H1 (cell line): ENCODE measurements at regions not wholly inside any gene's neighbourhood (a gene's known extent, or its start where the extent isn't known, plus 50 kb on each side); places are given as distances from the start of the nearest gene placed in this dataset.
A peak's percentile ranks its signal among the peaks of the same experiment; 100 is the strongest.
"Not testable (repeated sequence)": the region's sequence is repeated elsewhere in the genome, so short reads cannot be mapped to it uniquely, and the experiment has no call there.

Source experiments
- CTCF ChIA-PET: fragments of 300-600 bp; sonication (Branson Sonifier 250); formaldehyde crosslinking; loops from one replicate; lab custom pipeline; 2021; ENCODE audit not compliant: partially characterized antibody; lab: Charles Lee
- POLR2A ChIA-PET: fragments of 300-600 bp; sonication (Branson Sonifier 250); formaldehyde crosslinking; loops from one replicate; lab custom pipeline; 2021; ENCODE audit warnings: inconsistent platforms; ENCODE audit not compliant: partially characterized antibody; lab: Charles Lee
- DNase-seq, 2 experiments: peaks; one replicate each; pipeline versions ENCODE4 v3.0.0 to v3.0.0-alpha.2; 2010 to 2022; ENCODE audit warnings: low spot score in 2 of 2, low read depth in 1 of 2, mixed read lengths in 1 of 2
- FAIRE-seq: peaks from 2 replicates; lab custom pipeline; 2011; peaks lifted over from hg19 to GRCh38; lab: Jason Lieb, UNC
- H2AFZ ChIP-seq: 2 replicates; pipeline ENCODE4 v1.8.1; 2012; ENCODE audit warnings: low read length, inconsistent platforms
- H2AK5ac ChIP-seq: 2 replicates; pipeline ENCODE4 v1.6.1; 2013; ENCODE audit warnings: low read depth, low read length
- H2BK120ac ChIP-seq: replicated peaks from 2 replicates; pipeline ENCODE3; 2013; ENCODE audit warnings: low read depth, low read length, inconsistent platforms
- H2BK12ac ChIP-seq: 2 replicates; pipeline ENCODE4 v1.6.1; 2013; ENCODE audit warnings: low read depth, low read length
- H2BK15ac ChIP-seq: 2 replicates; pipeline ENCODE4 v1.6.1; 2013; ENCODE audit warnings: low read length
- H2BK20ac ChIP-seq: 2 replicates; pipeline ENCODE4 v1.6.1; 2013; ENCODE audit warnings: low read length
- H2BK5ac ChIP-seq: 2 replicates; pipeline ENCODE4 v1.6.1; 2013; ENCODE audit warnings: low read depth, low read length
- H3K14ac ChIP-seq: 2 replicates; pipeline ENCODE4 v1.6.1; 2013; ENCODE audit warnings: inconsistent platforms; ENCODE audit not compliant: insufficient read length
- H3K18ac ChIP-seq: 2 replicates; pipeline ENCODE4 v1.6.1; 2013; ENCODE audit warnings: low read length; ENCODE audit errors: extremely low read depth
- H3K23ac ChIP-seq: 2 replicates; pipeline ENCODE4 v1.6.1; 2013; ENCODE audit warnings: inconsistent platforms; ENCODE audit not compliant: insufficient read length
- H3K23me2 ChIP-seq: 2 replicates; pipeline ENCODE4 v1.6.1; 2013; ENCODE audit warnings: low read depth, low read length
- H3K27ac ChIP-seq: 2 replicates; pipeline ENCODE4 v1.6.1; 2011; ENCODE audit warnings: low read depth, low read length, inconsistent platforms
- H3K27me3 ChIP-seq, 4 experiments: replicated peaks in 1 of 4; 1 replicate in 1 of 4; 2 replicates in 3 of 4; pipeline versions ENCODE4 v1.6.1 to v1.8.1; 2011 to 2013; ENCODE audit warnings: low read length in 3 of 4, mild to moderate bottlenecking in 3 of 4, inconsistent platforms in 2 of 4, mixed read lengths in 2 of 4, moderate library complexity in 1 of 4; ENCODE audit not compliant: control insufficient read depth in 3 of 4, insufficient read depth in 3 of 4; ENCODE audit errors: extremely low read depth in 1 of 4
- H3K36me3 ChIP-seq, 4 experiments: 2 replicates each; pipeline versions ENCODE4 v1.6.1 to v1.8.1; 2011 to 2013; ENCODE audit warnings: mild to moderate bottlenecking in 4 of 4, low read length in 3 of 4, moderate library complexity in 2 of 4, control low read depth in 1 of 4, inconsistent platforms in 1 of 4; ENCODE audit not compliant: insufficient read depth in 4 of 4, control insufficient read depth in 2 of 4
- H3K4ac ChIP-seq: replicated peaks from 2 replicates; pipeline ENCODE3; 2013; ENCODE audit warnings: low read length, low read depth, mixed read lengths, inconsistent platforms; ENCODE audit not compliant: insufficient read length
- H3K4me1 ChIP-seq, 4 experiments: replicated peaks in 1 of 4; 1 replicate in 1 of 4; 2 replicates in 3 of 4; pipeline versions ENCODE4 v1.6.1 to v1.8.1; 2011 to 2013; ENCODE audit warnings: low read length in 3 of 4, inconsistent platforms in 2 of 4, mixed read lengths in 1 of 4; ENCODE audit not compliant: insufficient read depth in 4 of 4, control insufficient read depth in 3 of 4
- H3K4me2 ChIP-seq, 2 experiments: 2 replicates each; pipeline versions ENCODE4 v1.6.1 to v1.8.1; 2011 to 2013; ENCODE audit warnings: low read depth in 2 of 2, low read length in 2 of 2, control low read depth in 1 of 2, inconsistent platforms in 1 of 2, mild to moderate bottlenecking in 1 of 2; ENCODE audit not compliant: insufficient read depth in 1 of 2
- H3K4me3 ChIP-seq, 4 experiments: fragments of 200-600, 300-600 bp in 1 of 4; sonication (generic), shearing (Covaris generic), sonication (Bioruptor Twin) in 1 of 4; 2 replicates each; pipeline versions ENCODE4 v1.5.1 to v1.8.1; 2011 to 2016; ENCODE audit warnings: low read length in 4 of 4, low read depth in 3 of 4, control low read depth in 2 of 4, inconsistent platforms in 2 of 4, mild to moderate bottlenecking in 2 of 4, mixed read lengths in 1 of 4, moderate library complexity in 1 of 4; ENCODE audit not compliant: insufficient read depth in 2 of 4; ENCODE audit errors: extremely low read depth in 1 of 4
- H3K56ac ChIP-seq: replicated peaks from 2 replicates; pipeline ENCODE3; 2013; ENCODE audit warnings: low read depth, mild to moderate bottlenecking, mixed read lengths, low read length, inconsistent platforms; ENCODE audit not compliant: insufficient read length
- H3K79me1 ChIP-seq: 2 replicates; pipeline ENCODE4 v1.6.1; 2013; ENCODE audit warnings: low read depth, low read length, control low read depth
- H3K79me2 ChIP-seq, 2 experiments: 2 replicates each; pipeline versions ENCODE4 v1.6.1 to v1.8.1; 2012 to 2013; ENCODE audit warnings: low read length in 2 of 2, mild to moderate bottlenecking in 2 of 2, inconsistent platforms in 1 of 2; ENCODE audit not compliant: insufficient read depth in 2 of 2, control insufficient read depth in 1 of 2
- H3K9ac ChIP-seq, 4 experiments: replicated peaks in 1 of 4; 1 replicate in 1 of 4; 2 replicates in 3 of 4; pipeline versions ENCODE4 v1.6.1 to v1.8.1; 2011 to 2013; ENCODE audit warnings: low read depth in 3 of 4, low read length in 3 of 4, control low read depth in 2 of 4, mild to moderate bottlenecking in 2 of 4, moderate library complexity in 2 of 4, inconsistent platforms in 1 of 4; ENCODE audit errors: extremely low read depth in 1 of 4
- H3K9me3 ChIP-seq, 2 experiments: 2 replicates each; pipeline versions ENCODE4 v1.6.1 to v1.8.1; 2012 to 2013; ENCODE audit warnings: mild to moderate bottlenecking in 2 of 2, moderate library complexity in 2 of 2, control low read depth in 1 of 2, inconsistent platforms in 1 of 2, low read depth in 1 of 2, low read length in 1 of 2, mixed read lengths in 1 of 2; ENCODE audit not compliant: insufficient read depth in 2 of 2
- H4K20me1 ChIP-seq, 2 experiments: replicated peaks in 1 of 2; 2 replicates each; pipeline versions ENCODE3 to v1.8.1; 2011 to 2013; ENCODE audit warnings: inconsistent platforms in 2 of 2, low read length in 2 of 2, mild to moderate bottlenecking in 1 of 2; ENCODE audit not compliant: insufficient read depth in 2 of 2, control insufficient read depth in 1 of 2
- H4K5ac ChIP-seq: 2 replicates; pipeline ENCODE4 v1.6.1; 2013; ENCODE audit warnings: low read length, low read depth, mixed read lengths, inconsistent platforms; ENCODE audit not compliant: insufficient read length
- H4K8ac ChIP-seq: 2 replicates; pipeline ENCODE4 v1.8.0; 2013; ENCODE audit warnings: mild to moderate bottlenecking, moderate library complexity, low read length, inconsistent platforms; ENCODE audit not compliant: insufficient read depth; ENCODE audit errors: extremely low read depth
- H4K91ac ChIP-seq: replicated peaks from 2 replicates; pipeline ENCODE3; 2013; ENCODE audit warnings: low read length, mixed read lengths, inconsistent platforms; ENCODE audit not compliant: insufficient read length
- WGBS, 2 experiments: shearing (Covaris generic) in 1 of 2; methylation state at CpG; one replicate each; pipeline versions ENCODE4 v1.1.6 to v1.1.7; 2013 to 2015; ENCODE audit warnings: low lambda C conversion rate in 2 of 2, mixed read lengths in 2 of 2, inconsistent platforms in 1 of 2, low coverage in 1 of 2, missing lambda C conversion rate in 1 of 2; ENCODE audit not compliant: insufficient replicate concordance in 2 of 2, insufficient coverage in 1 of 2, insufficient read length in 1 of 2; ENCODE audit errors: extremely low coverage in 1 of 2, missing lambda C conversion rate in 1 of 2; 5-methylcytosine and 5-hydroxymethylcytosine counted together

DNA sequence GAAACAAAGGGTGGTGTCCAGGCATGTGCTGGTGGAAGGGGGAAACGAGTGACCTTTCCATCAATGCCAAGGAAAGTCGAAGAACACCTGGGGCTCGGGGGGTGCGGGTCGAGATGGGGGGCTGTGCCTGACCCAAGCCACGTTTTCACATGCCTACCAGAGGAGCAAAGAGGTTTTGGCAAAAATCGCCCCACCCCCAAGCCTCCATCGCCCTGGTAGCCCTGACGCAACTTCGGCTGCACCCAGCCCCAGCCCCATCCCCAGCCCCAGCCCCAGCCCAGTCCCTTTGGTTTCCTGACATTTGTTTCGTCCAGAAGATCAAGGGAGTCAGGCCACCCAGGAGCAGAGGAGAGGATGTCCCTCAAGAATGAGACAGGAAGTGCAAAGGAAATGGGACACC, 133.8 kb upstream of the ANKRD20A1 start:
- POLR2A ChIA-PET, H3K9ac ChIP-seq, H3K9me3 ChIP-seq, H4K20me1 ChIP-seq, H3K4me1 ChIP-seq, H3K23me2 ChIP-seq, H2BK120ac ChIP-seq, CTCF ChIA-PET, H4K8ac ChIP-seq, H2BK15ac ChIP-seq, H3K4me3 ChIP-seq, H4K91ac ChIP-seq, FAIRE-seq, H3K14ac ChIP-seq, H3K27ac ChIP-seq, H3K79me1 ChIP-seq, H3K23ac ChIP-seq, H2BK12ac ChIP-seq, H3K4me2 ChIP-seq, H3K56ac ChIP-seq, H3K27me3 ChIP-seq, H3K79me2 ChIP-seq, H4K5ac ChIP-seq, H3K4ac ChIP-seq, H3K18ac ChIP-seq, H3K36me3 ChIP-seq, DNase-seq, H2BK20ac ChIP-seq, H2AFZ ChIP-seq, H2BK5ac ChIP-seq, H2AK5ac ChIP-seq: not testable (repeated sequence)
- no CpG with 5 or more reads among the region's 11 CpGs for WGBS, 2 experiments

GRCh38 chr9:67726213-67726988, 132.3 kb upstream of the ANKRD20A1 start:
- H3K56ac ChIP-seq, FAIRE-seq, H2BK5ac ChIP-seq, H4K91ac ChIP-seq, H2BK12ac ChIP-seq, H4K8ac ChIP-seq, H2AFZ ChIP-seq, H2AK5ac ChIP-seq, POLR2A ChIA-PET, H3K18ac ChIP-seq, H3K27me3 ChIP-seq, H4K5ac ChIP-seq, H3K23me2 ChIP-seq, H3K79me1 ChIP-seq, H2BK15ac ChIP-seq, H3K23ac ChIP-seq, CTCF ChIA-PET, H3K14ac ChIP-seq, H3K27ac ChIP-seq, H3K4me2 ChIP-seq, H3K4ac ChIP-seq, H3K9ac ChIP-seq, H3K36me3 ChIP-seq, H3K9me3 ChIP-seq, H2BK120ac ChIP-seq, H4K20me1 ChIP-seq, H3K4me1 ChIP-seq, H2BK20ac ChIP-seq, H3K79me2 ChIP-seq, H3K4me3 ChIP-seq: not testable (repeated sequence)
- peak in 1 of 2 experiments; percentile 76 for DNase-seq
- 26% methylated on average over 13 of the region's 58 CpGs; no CpG with 5 or more reads in 1 of the 2 experiments for WGBS, 2 experiments
